ENCODE measurements at regions not wholly inside any gene's neighbourhood (a gene's known extent, or its start where the extent isn't known, plus 50 kb on each side); places are given as distances from the start of the nearest gene placed in this dataset.
A peak's percentile ranks its signal among the peaks of the same experiment; 100 is the strongest.
"Not testable (repeated sequence)": the region's sequence is repeated elsewhere in the genome, so short reads cannot be mapped to it uniquely, and the experiment has no call there.

DNA sequence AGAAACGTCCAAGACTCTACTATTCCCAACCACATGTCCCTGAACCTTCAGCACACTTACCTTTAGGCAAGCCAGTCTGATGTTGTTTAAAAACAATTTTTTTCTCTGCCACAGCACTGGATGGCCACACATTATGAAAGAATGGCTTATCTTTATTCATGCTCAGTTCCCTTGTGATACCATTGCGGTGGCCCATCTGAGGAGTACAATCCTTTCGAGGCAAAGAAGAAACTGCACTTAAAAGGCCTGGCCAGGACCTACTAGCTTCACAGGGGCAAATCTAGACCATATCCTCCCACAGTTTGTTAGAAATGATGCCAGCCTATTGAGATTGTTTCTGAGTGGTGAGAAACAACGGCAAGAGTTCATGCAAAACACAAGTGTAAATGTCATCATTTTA is 88.4 kb upstream of the PLEKHG1 start:
- no peak for TF ChIP-seq POLR2A (IDR thresholded peaks at IDR 0.05; ENCODE audit: low read depth, low read length)
- DNase-seq (ENCODE audit: insufficient read length, low spot score) (no peak), FAIRE-seq (no peak)

DNA sequence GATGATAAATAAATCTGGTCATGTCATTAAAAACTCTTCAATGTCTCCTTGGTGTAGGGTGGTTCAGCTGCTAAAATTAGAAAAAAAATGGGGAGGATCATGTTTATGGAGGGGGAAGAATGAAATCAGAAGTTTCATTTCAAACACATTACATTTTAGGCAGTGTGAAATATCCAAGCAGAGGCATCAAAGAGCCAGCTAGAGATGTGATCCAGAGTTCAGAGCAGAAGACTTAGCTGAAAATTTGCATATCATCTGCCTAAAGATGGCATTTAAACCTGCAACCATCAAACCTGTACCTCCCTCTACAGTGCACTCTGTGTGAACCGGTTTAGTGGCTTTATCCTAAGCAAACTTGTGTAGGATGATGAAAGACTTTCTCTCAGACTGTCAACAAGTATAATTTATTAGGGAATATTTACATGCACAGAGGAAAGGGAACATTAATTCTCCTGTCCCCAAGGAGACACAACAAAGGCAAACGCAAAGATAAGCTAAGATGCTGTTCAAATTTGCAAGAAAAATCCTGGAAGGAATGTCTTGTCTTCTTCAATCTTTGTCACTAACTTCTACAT is 84.8 kb upstream of the PLEKHG1 start:
- DNase-seq (ENCODE audit: insufficient read length, low spot score): no peak
- TF ChIP-seq POLR2A (IDR thresholded peaks at IDR 0.05; ENCODE audit: low read depth, low read length): no peak
- FAIRE-seq: no peak

DNA sequence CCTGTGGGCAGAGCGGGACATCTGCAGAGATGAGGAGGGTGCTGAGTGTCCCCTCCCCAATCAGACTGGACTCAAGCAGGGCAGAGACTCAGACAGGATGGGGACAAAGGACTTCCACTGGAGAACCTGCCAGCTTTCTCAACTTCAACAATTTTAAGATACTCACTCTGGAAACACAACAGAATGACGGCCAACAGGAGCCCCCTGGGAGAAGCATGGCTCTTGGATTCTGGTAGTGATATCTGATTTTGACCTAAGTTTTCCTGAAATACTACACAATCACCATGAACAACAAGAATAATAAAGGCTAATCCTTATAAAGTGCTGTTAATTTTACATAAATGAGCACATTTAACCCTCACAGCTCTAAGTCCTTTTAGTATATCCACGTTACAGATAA is 83.5 kb upstream of the PLEKHG1 start:
- DNase-seq (ENCODE audit: insufficient read length, low spot score) (no peak), FAIRE-seq (no peak)
- TF ChIP-seq POLR2A (IDR thresholded peaks at IDR 0.05; ENCODE audit: low read depth, low read length): no peak

DNA sequence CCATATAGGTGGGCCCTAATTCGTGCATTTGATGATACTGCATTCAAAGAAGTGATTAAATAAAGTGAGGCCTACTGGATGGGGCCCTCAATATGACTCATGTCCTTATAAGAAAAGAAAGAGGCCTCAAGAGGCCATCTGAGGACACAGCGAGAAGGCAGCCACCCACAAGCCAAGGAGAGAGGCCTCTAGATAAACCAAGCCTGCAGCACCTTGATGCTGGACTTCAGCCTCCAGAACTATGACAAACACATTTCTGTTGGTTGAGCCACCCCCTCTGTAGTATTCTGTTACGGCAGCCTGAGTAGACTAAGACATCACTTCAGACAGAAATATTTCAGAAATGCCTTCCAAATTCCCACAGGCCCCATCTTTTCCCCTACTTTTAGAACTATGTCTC is 82.5 kb upstream of the PLEKHG1 start:
- TF ChIP-seq POLR2A (IDR thresholded peaks at IDR 0.05; ENCODE audit: low read depth, low read length): no peak

DNA sequence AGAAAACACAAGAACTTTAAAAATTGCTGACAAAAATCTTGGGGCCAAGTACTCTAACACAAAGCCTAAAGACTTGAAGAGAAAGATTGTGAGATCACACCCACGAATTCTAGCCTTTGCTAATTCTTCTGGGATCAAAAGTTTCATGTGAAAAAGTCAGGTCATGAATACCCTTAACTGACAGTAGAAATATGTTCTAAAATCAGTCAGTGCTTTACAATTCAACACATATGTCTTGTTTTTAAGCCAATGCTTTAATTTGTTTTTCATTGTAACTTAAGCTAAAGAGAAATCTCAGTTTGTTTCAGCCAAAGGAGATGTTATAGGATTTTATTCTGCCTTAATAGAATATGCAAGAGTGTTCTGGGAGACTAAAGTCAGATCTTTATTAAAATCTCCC is 78.2 kb upstream of the PLEKHG1 start:
- TF ChIP-seq POLR2A (IDR thresholded peaks at IDR 0.05; ENCODE audit: low read depth, low read length): no peak
- FAIRE-seq: no peak
- DNase-seq (ENCODE audit: insufficient read length, low spot score): no peak

More for the DNA sequence above, 82.5 kb upstream of the PLEKHG1 start:
- FAIRE-seq (no peak), DNase-seq (ENCODE audit: insufficient read length, low spot score) (no peak)

DNA sequence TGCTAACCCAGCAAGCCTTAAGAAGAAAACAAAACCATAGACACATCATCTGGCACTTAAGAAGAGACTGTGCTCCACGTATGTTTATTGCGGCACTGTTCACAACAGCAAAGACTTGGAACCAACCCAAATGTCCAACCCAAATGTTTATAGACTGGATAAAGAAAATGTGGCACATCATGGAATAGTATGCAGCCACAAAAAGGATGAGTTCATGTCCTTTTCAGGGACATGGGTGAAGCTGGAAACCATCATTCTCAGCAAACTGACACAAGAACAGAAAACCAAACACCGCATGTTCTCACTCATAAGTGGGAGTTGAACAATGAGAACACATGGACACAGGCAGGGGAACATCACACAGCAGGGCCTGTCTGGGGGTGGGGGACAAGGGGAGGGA is 76.5 kb upstream of the PLEKHG1 start:
- not testable (repeated sequence) for DNase-seq (ENCODE audit: insufficient read length, low spot score); FAIRE-seq

DNA sequence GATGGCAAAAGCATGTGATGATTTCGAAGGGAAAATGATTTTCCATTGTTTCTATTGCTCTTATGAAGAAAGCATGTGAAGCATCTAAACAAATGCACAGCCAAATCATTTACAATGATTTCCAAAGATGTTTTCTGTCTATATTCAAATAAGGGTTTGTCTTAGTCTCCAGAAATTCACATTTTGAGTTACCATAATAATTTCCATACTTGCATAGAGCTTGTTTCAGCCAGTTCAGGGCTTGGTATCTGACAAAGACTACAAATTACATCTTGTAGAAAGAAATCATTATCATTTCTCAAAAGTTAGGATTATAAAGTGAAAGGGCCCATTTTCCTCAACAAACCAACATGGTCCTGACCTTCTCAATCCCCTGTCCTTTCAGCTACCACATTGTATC is 74.4 kb upstream of the PLEKHG1 start:
- DNase-seq (ENCODE audit: insufficient read length, low spot score) (no peak), FAIRE-seq (no peak)
- TF ChIP-seq POLR2A (IDR thresholded peaks at IDR 0.05; ENCODE audit: low read depth, low read length): no peak

DNA sequence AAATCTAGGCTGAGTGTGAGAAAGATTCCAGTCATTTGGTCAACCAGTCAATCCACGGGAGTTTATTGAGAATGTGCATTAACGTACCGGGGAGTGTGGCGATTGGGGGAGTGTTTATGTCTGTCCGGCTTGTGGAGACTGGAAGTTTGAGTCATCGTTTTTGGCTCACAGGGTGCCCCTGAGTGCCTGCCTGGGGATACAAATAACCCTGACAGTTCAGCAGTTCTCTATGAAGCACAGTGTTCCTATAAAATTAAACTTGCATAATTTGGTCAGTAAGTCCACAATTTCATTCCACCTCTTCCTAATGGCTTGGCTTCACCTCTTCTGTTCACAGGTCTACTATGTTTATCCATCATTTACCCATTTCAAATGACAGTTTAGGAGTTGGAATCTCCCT is 72.6 kb upstream of the PLEKHG1 start:
- no peak for TF ChIP-seq POLR2A (IDR thresholded peaks at IDR 0.05; ENCODE audit: low read depth, low read length)
- FAIRE-seq: no peak
- peak; percentile 12 for DNase-seq (ENCODE audit: insufficient read length, low spot score)

DNA sequence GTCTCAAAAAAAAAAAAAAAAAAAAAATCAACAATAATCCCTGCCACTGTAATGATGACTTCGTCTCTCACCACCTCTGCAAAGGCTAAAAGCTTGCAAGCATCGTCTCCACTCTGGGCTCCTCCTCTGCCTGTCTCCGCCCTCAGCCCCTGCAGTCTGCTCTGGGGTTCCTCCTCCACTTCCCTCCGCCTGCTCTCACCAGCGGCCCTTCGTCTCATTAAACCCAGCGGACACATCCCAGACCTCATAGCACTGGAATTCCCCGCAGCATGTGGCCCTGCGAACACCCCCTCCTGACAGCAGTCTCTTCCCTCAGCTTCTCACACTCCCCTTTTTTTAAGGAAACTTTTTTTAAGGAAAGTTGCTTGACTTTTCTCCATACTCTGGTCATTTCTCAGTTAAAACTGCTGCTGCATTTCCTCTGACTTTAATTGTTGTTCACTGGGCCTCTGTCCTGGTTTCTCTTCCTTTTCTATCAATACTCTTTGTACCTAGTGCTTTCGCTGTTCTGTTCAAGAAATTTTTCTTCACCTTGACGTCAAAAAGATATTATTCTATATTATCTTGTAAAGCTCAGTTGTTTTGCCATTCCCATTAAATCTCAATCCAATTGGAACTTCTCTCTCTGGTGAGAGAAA is 70.9 kb upstream of the PLEKHG1 start:
- TF ChIP-seq POLR2A (IDR thresholded peaks at IDR 0.05; ENCODE audit: low read depth, low read length): no peak
- FAIRE-seq (no peak), DNase-seq (ENCODE audit: insufficient read length, low spot score) (peak; percentile 27)

DNA sequence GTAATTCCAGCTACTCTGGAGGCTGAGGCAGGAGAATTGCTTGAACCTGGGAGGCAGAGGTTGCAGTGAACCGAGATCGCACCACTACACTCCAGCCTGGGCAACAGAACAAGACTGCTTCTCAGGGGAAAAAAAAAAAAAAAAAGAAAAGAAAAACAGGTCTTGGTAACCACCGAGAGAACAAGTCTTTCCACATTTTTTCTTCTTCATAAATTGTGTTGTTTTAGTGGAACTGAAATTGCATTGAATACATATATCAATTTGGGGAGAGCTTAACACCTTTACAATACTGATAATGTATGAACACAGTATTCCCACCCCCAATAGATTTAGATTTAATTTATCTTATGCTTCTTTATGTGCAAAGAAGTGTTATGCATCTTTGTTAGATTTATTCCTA is 70.0 kb upstream of the PLEKHG1 start:
- no peak for TF ChIP-seq POLR2A (IDR thresholded peaks at IDR 0.05; ENCODE audit: low read depth, low read length)
- FAIRE-seq (no peak), DNase-seq (ENCODE audit: insufficient read length, low spot score) (no peak)

DNA sequence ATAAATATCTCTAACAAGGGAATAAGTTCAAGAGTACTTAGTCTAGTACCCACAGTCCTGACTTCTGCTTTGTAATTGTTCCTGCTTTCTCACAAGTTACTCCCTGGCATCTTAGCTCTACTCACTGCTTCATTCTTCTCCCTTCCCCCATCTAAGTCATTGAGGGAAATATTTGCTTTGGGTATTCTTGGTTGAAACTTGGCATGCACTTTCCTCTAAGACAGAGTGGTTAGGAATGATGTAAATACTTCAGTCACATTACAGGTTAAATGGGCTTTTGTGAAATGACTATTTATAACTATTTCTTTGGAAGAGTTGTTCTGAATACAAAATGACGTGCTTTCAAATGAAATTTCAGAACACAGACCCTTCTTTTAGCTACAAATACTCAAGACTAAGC is 67.7 kb upstream of the PLEKHG1 start:
- no peak for DNase-seq (ENCODE audit: insufficient read length, low spot score)
- FAIRE-seq: no peak
- TF ChIP-seq POLR2A (IDR thresholded peaks at IDR 0.05; ENCODE audit: low read depth, low read length): no peak

DNA sequence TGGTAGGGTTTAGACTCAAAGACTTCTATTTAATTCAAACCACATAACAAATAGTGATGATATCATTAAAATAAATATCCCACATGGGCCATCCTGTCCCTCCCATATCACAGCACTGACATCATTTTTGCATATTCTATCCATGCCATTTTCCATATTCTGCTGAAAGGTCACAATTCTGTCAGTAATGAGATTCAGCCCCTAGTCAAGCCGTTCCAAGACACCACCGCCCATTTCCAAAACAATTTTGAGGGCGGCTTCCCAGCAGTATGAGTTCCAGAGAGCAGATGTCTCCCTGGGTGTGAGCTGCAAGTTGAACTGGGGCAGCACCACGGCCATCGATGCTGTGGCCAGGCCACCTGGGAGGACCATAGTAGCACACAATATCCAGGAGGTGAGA is 65.1 kb upstream of the PLEKHG1 start:
- FAIRE-seq: no peak
- DNase-seq (ENCODE audit: insufficient read length, low spot score): no peak
- no peak for TF ChIP-seq POLR2A (IDR thresholded peaks at IDR 0.05; ENCODE audit: low read depth, low read length)

DNA sequence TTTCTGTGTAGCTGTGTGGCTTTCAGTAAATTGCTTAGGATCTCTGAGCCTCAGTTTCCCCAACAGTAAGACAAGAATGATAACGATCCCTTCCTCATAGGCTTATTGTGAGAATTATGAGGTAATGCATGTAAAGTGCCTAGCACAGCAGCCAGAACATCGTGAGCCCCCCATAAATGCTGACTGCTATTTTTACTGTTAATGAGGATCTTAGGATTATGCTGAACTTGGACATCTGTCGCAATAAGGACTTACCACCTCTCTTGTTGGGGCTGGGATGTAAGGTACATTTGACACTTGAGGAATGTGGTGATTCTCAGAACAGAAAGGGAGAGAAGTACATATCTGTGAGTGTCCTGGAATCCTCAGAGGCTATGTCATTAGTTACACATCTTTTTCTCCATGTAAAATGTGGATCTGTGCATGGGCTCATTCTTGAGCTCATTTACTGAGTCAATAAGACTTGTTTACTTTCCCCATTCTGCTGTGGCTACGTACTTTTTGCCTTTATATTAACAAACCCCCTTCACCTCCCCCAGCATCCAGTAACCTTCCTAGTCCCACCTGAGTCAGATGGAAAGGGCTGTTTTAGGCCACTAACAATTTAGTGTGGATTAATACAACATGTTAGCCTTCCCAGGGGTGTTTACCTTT is 64.4 kb upstream of the PLEKHG1 start:
- TF ChIP-seq POLR2A (IDR thresholded peaks at IDR 0.05; ENCODE audit: low read depth, low read length): no peak
- FAIRE-seq (no peak), DNase-seq (ENCODE audit: insufficient read length, low spot score) (no peak)

DNA sequence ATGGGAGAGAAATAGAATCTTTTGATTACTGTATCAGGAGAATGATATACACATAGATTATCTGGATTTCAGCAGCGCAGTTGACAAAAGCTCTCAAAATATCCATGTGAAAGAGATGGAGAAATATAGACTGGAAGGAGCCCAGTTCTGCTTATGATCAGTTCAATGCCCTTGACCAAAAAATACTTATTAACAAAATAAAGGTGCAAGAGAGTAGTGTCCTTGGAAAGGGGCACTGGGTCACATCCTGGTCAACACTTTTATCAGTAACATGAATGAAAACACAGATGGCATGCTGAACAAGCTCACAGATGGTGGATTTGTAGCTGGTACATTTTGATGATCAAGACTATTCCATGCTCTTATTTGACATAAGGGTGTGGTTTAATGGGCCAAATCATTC is 63.9 kb upstream of the PLEKHG1 start:
- FAIRE-seq (no peak), DNase-seq (ENCODE audit: insufficient read length, low spot score) (no peak)
- TF ChIP-seq POLR2A (IDR thresholded peaks at IDR 0.05; ENCODE audit: low read depth, low read length): no peak

DNA sequence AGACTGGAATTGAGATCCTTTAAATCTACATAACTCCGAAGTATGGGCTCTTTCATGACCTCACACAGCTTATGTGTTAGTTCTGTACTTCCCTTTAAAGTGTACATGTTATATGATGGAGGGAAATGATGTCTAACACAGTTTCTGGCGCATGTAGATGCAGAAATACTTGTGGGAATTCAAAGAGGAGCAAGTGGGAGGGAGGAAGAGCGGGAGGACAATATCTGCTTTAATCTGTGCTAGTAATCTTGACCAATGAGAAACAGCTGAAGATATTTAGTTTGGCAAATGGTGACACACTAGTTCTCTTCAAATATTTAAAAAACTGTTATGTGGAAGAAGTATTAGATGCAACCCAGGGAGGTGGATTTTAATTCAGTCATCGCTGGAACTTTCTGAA is 62.9 kb upstream of the PLEKHG1 start:
- TF ChIP-seq POLR2A (IDR thresholded peaks at IDR 0.05; ENCODE audit: low read depth, low read length): no peak
- DNase-seq (ENCODE audit: insufficient read length, low spot score) (no peak), FAIRE-seq (no peak)

Data from H54 (cell line).